T-helper 2 cell treated with Interferon-gamma antibody and Interleukin-4, amounts not matched to agents 5 μg/mL and 100 μg/mL, for 36 hours (primary cell): ENCODE measurements at regions not wholly inside any gene's neighbourhood (a gene's known extent, or its start where the extent isn't known, plus 50 kb on each side); places are given as distances from the start of the nearest gene placed in this dataset.
"Not testable (repeated sequence)": the region's sequence is repeated elsewhere in the genome, so short reads cannot be mapped to it uniquely, and the experiment has no call there.

Source experiments
- DNase-seq: peaks from one replicate; pipeline ENCODE4 v3.0.0; 2021; ENCODE audit warnings: low spot score
- H3K27ac Mint-ChIP-seq: one replicate; pipeline ENCODE4 v1.8.0; 2021; ENCODE audit warnings: mild to moderate bottlenecking, mixed read lengths
- H3K27me3 Mint-ChIP-seq: one replicate; pipeline ENCODE4 v1.8.0; 2021; ENCODE audit warnings: low read depth, mixed read lengths
- H3K36me3 Mint-ChIP-seq: one replicate; pipeline ENCODE4 v1.8.0; 2021; ENCODE audit warnings: low read depth, mixed read lengths
- H3K4me1 Mint-ChIP-seq: one replicate; pipeline ENCODE4 v1.8.0; 2021; ENCODE audit warnings: low read depth, mixed read lengths
- H3K4me3 Mint-ChIP-seq: one replicate; pipeline ENCODE4 v1.8.0; 2022; ENCODE audit warnings: mild to moderate bottlenecking, moderate library complexity, mixed read lengths
- H3K9me3 Mint-ChIP-seq: one replicate; pipeline ENCODE4 v1.8.0; 2021; ENCODE audit warnings: mixed read lengths

- H3K4me1 Mint-ChIP-seq = no peaks in the 10 kb centered on the region
- no peak overlapping the region for H3K4me3 Mint-ChIP-seq
- H3K36me3 Mint-ChIP-seq = no peaks in the 10 kb centered on the region
- H3K9me3 Mint-ChIP-seq = no peaks in the 10 kb centered on the region
- DNase-seq = no peak
- H3K27ac Mint-ChIP-seq = no peak overlapping the region
- no peaks in the 10 kb centered on the region for H3K27me3 Mint-ChIP-seq
Observed at GRCh38 chr12:131571827-131572226, 139.1 kb upstream of the SFSWAP start.

DNA sequence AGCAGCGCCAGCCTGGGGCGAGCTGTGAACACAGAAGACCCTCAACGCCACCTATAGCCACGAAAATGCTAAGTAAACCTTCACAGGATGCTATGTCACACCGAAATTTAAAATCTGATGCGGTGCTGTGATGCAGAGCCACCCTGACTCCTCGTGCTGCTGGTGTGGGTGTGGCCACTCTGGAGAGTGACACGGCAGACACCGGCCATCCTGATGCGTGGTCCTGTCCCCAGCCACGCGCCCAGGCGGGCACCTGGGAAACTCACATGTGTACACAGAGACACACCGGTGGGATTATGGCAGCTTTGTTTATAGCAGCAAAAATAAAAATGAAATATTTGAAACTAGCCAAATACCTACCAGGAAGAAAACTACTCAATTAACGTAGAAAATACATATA, 138.3 kb upstream of the SFSWAP start:
- no peak for DNase-seq
- Mint-ChIP-seq H3K27me3 (no peaks in the 10 kb centered on the region), H3K9me3 (no peaks in the 10 kb centered on the region), H3K27ac (no peak overlapping the region), H3K36me3 (no peaks in the 10 kb centered on the region), H3K4me1 (no peaks in the 10 kb centered on the region), H3K4me3 (no peak overlapping the region)

DNA sequence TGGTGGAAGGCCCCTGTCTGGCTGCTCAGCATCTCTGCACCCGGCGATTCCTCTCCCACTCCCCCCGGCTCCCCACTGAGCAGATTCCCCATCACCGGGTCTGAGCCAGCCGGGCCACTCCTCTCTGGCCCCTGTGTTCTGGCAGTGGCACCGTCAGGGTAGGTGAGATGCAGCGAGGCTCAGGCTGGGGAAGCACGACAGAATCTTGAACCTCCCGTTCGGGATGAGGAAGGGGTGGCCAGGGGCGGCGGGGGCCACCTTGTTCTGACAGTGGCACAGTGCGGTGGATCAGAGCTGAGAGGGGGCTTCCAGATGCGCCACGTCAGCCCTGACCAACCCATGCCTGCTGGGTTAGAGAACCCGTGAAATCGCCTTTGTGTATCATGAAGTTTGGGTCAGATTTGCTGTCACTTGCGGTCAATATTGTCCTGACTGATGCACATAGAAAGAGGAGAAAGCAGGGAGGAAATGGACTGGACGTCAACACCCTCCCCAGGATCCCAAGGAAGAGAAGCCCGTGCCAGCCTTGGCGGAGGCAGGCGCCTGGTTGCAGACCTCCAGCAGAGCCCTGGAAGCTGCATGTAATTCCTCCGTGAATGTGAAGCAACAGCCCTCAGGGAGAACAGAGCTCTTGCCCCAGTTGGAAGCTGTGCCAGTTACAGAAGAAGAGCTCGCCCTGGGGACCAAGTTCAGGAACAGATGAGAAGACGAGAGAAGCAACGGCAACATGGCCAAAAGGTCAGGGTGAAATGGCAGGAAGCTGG, 137.1 kb upstream of the SFSWAP start:
- no peak overlapping the region for H3K4me3 Mint-ChIP-seq
- no peaks in the 10 kb centered on the region for H3K9me3 Mint-ChIP-seq
- H3K27ac Mint-ChIP-seq = no peak overlapping the region
- H3K36me3 Mint-ChIP-seq = no peaks in the 10 kb centered on the region
- H3K4me1 Mint-ChIP-seq = no peaks in the 10 kb centered on the region
- no peak for DNase-seq
- H3K27me3 Mint-ChIP-seq = peaks cover under 1% of the 10 kb centered on the region

DNA sequence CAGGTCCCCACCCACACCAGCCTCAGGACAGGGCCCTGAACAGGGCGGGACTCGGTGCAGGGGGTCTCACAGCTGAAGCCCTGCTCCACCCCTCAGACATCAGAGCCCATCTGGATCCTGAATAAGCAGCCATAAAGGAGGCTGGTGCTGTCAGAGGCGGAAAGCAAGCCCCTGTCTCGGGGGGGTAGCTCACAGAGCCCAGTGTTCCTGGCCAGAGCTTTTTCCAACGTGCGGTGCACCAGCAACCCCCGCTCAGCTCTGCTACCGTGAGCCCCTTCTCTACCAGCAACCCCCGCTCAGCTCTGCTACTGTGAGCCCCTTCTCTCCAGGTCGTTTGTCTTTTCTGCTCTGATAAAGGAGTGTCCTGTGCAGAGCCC, 136.5 kb upstream of the SFSWAP start:
- no peaks in the 10 kb centered on the region for H3K36me3 Mint-ChIP-seq

DNA sequence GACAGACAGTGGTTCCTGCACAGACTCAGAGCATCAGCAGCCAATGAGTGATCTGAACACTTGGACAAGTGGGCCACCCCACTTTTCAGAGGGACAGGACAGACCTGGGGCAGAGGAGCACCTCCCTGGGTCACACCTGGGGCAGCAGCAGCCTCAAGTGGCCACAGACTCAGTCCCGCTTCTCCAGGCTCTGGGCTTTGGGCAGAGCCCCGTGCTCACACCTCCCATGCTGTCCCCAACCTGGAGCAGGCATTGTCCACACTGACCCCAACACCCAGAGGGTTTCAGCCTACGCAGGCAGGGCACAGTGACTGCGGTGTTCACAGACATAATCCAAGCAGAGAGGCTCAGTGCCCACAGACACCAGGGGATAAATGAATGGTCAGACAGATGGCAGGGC, 135.5 kb upstream of the SFSWAP start:
- Mint-ChIP-seq H3K27ac (no peak overlapping the region), H3K4me1 (no peaks in the 10 kb centered on the region), H3K4me3 (no peak overlapping the region), H3K27me3 (peaks cover 7% of the 10 kb centered on the region), H3K36me3 (no peaks in the 10 kb centered on the region), H3K9me3 (no peaks in the 10 kb centered on the region)
- no peak for DNase-seq

More for the DNA sequence above, 136.5 kb upstream of the SFSWAP start:
- no peak overlapping the region for H3K4me3 Mint-ChIP-seq
- no peak overlapping the region for H3K27ac Mint-ChIP-seq
- no peaks in the 10 kb centered on the region for H3K4me1 Mint-ChIP-seq
- H3K9me3 Mint-ChIP-seq = no peaks in the 10 kb centered on the region
- no peak for DNase-seq
- peaks cover 4% of the 10 kb centered on the region for H3K27me3 Mint-ChIP-seq

- H3K9me3 Mint-ChIP-seq, H3K27ac Mint-ChIP-seq, H3K36me3 Mint-ChIP-seq, H3K27me3 Mint-ChIP-seq, H3K4me1 Mint-ChIP-seq, H3K4me3 Mint-ChIP-seq, DNase-seq: not testable (repeated sequence)
Observed at GRCh38 chr12:131576734-131577133, 134.2 kb upstream of the SFSWAP start.

GRCh38 chr12:131577766-131578165, 133.1 kb upstream of the SFSWAP start:
- no peak for DNase-seq
- H3K36me3 Mint-ChIP-seq = no peaks in the 10 kb centered on the region
- peaks cover 7% of the 10 kb centered on the region for H3K27me3 Mint-ChIP-seq
- H3K9me3 Mint-ChIP-seq = no peaks in the 10 kb centered on the region
- H3K27ac Mint-ChIP-seq = no peak overlapping the region
- H3K4me3 Mint-ChIP-seq = no peak overlapping the region
- H3K4me1 Mint-ChIP-seq = no peaks in the 10 kb centered on the region

GRCh38 chr12:131578828-131579470, 131.9 kb upstream of the SFSWAP start:
- Mint-ChIP-seq H3K4me1 (peaks cover 1% of the 10 kb centered on the region), H3K4me3 (no peak overlapping the region), H3K27ac (no peak overlapping the region), H3K36me3 (no peaks in the 10 kb centered on the region), H3K9me3 (no peaks in the 10 kb centered on the region), H3K27me3 (peaks cover 7% of the 10 kb centered on the region)
- no peak for DNase-seq

GRCh38 chr12:131583090-131583712, 127.7 kb upstream of the SFSWAP start:
- H3K9me3 Mint-ChIP-seq = peaks cover 7% of the 10 kb centered on the region
- H3K27me3 Mint-ChIP-seq = peaks cover 7% of the 10 kb centered on the region
- H3K36me3 Mint-ChIP-seq = no peaks in the 10 kb centered on the region
- peaks cover 1% of the 10 kb centered on the region for H3K4me1 Mint-ChIP-seq
- no peak for DNase-seq
- H3K27ac Mint-ChIP-seq = no peak overlapping the region
- H3K4me3 Mint-ChIP-seq = no peak overlapping the region

DNA sequence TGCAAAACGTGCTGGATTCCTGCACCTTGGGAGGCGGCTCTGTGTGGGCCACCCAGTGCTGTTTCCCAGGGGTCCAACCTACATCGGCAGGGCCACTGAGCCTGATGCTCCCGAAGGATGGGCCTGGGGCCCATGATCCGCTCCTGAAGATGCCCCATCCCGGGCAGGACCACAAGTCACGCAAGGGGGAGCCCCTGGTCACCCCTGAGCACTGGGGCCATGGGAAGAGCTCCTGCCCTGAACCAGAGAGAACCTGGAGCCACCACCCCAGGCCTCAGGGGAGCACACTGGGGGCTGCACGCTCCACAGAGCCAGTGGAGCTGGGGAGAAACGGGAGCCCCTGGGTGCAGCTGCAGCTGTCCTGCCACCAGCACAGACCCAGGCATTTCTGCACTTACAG, 124.6 kb upstream of the SFSWAP start:
- Mint-ChIP-seq H3K4me1 (peaks cover 1% of the 10 kb centered on the region), H3K36me3 (no peaks in the 10 kb centered on the region), H3K9me3 (peaks cover 7% of the 10 kb centered on the region), H3K27me3 (no peaks in the 10 kb centered on the region), H3K27ac (no peak overlapping the region), H3K4me3 (no peak overlapping the region)
- no peak for DNase-seq

DNA sequence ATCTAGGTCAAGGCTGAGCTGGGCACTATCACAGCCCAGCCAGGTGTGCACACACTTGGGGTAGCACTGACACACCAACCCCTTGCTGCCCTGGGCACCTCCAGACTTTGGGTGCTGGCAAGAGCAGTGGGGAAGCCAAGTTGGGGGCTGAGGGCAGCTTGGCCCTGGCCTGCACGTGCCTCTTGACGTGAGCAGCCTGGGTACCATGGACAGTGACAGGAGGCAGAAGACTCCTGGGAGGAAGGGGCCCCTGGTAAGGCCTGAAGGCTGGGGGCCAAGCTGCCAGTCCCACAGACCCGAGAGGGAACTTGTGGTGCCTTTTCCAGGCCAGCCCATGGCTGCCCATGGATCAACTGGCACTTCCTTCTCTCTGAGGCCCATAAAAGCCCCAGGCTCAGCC, 124.1 kb upstream of the SFSWAP start:
- no peak for DNase-seq
- Mint-ChIP-seq H3K36me3 (no peaks in the 10 kb centered on the region), H3K9me3 (peaks cover 7% of the 10 kb centered on the region), H3K27ac (no peak overlapping the region), H3K4me3 (no peak overlapping the region), H3K27me3 (no peaks in the 10 kb centered on the region), H3K4me1 (peaks cover 1% of the 10 kb centered on the region)

- Mint-ChIP-seq H3K27ac (no peak overlapping the region), H3K4me3 (no peak overlapping the region), H3K4me1 (peaks cover 6% of the 10 kb centered on the region), H3K9me3 (peaks cover 7% of the 10 kb centered on the region), H3K27me3 (no peaks in the 10 kb centered on the region), H3K36me3 (no peaks in the 10 kb centered on the region)
- DNase-seq = no peak
Observed at GRCh38 chr12:131587565-131587964, 123.3 kb upstream of the SFSWAP start.

DNA sequence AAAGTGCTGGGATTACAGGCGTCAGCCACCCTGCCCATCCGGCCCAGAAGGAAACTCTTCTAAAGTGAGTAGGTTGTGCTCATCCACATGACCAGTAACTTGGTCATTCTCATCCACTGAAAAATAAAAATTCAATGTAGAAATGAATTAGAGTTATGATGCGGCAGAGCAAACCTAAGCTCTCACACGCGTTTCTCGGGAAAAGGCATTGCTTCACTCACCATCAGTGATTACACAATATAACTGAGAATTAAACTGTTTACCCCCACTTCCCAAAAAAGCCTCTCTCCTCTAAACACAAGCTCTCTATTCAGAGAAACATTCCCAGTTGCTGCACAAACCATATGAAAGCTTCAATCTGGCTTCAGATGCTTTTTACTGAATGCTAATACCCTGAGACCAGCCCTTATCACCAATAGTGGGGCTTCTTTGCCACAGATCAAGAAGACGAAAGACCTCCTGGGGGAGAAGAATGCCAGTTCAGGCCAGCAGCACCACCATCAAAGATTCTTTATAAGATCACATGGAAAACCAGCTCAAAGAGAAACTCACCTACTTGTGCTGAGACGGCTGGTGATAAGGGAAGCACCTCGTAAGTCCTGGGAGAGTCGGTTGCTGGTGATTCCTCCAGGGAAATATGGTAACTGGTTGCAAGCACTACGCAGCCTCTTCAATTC, 121.5 kb upstream of the SFSWAP start:
- Mint-ChIP-seq H3K27ac (no peak overlapping the region), H3K4me3 (no peak overlapping the region), H3K9me3 (peaks cover 4% of the 10 kb centered on the region), H3K4me1 (peaks cover 19% of the 10 kb centered on the region), H3K36me3 (no peaks in the 10 kb centered on the region), H3K27me3 (no peaks in the 10 kb centered on the region)
- no peak for DNase-seq

DNA sequence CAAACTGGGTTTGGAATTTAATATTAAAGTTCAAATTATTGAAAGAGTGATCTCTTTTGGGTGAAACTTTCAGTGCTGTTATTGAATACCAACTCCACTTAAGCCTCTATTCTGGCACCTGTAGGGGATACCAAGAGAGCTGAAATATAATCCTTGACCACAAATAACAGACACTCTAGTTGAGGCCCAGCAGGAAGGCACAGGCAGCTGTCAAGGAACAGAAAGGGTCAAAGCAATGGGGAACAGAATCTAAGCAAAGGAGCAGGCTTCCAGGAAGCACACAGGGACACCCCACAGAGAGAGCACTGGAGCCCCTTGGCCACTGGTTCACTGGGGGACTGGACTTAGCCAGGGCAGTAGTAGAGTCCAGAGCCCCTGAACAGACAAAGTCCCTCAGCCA, 120.9 kb upstream of the SFSWAP start:
- H3K9me3 Mint-ChIP-seq = peaks cover 4% of the 10 kb centered on the region
- no peaks in the 10 kb centered on the region for H3K27me3 Mint-ChIP-seq
- no peaks in the 10 kb centered on the region for H3K36me3 Mint-ChIP-seq
- H3K27ac Mint-ChIP-seq = no peak overlapping the region
- no peak for DNase-seq
- H3K4me1 Mint-ChIP-seq = peaks cover 19% of the 10 kb centered on the region
- no peak overlapping the region for H3K4me3 Mint-ChIP-seq
